ENCODE measurements at regions not wholly inside any gene's neighbourhood (a gene's known extent, or its start where the extent isn't known, plus 50 kb on each side); places are given as distances from the start of the nearest gene placed in this dataset.

GRCh38 chr2:120567128-120567527 is 168.5 kb upstream of the GLI2 start:
- peak; percentile 6 for ATAC-seq
- peak overlapping the region in 3 of 4 donors; percentile 34 to 67 (median 47) for H3K27ac ChIP-seq

GRCh38 chr2:120568089-120568974 is 167.3 kb upstream of the GLI2 start:
- Histone ChIP-seq H3K27ac (no peak overlapping the region), H3K36me3 (no peaks in the 10 kb centered on the region), H3K27me3 (no peaks in the 10 kb centered on the region), H3K4me3 (no peak overlapping the region), H3K4me1 (peaks cover 0 to 43% (median 10%) of the 10 kb centered on the region in 3 donors), H3K9me3 (no peaks in the 10 kb centered on the region)
- TF ChIP-seq EP300 (IDR thresholded peaks at IDR 0.05) (no peak), CTCF (IDR thresholded peaks at IDR 0.05) (no peak), POLR2AphosphoS5 (IDR thresholded peaks at IDR 0.05) (no peak), POLR2A (IDR thresholded peaks at IDR 0.05) (no peak)
- no peak for ATAC-seq
- WGBS, 2 donors (ENCODE audit: low coverage in 1 of 2): 81 to 83% methylated on average over 2 to 3 of the region's 10 CpGs

More at GRCh38 chr2:120567128-120567527, 168.5 kb upstream of the GLI2 start:
- Histone ChIP-seq H3K4me1 (peaks cover 0 to 43% (median 10%) of the 10 kb centered on the region in 3 donors), H3K9me3 (no peaks in the 10 kb centered on the region), H3K4me3 (no peak overlapping the region), H3K27me3 (no peaks in the 10 kb centered on the region), H3K36me3 (no peaks in the 10 kb centered on the region)
- no peak for TF ChIP-seq EP300 (IDR thresholded peaks at IDR 0.05)
- TF ChIP-seq CTCF (IDR thresholded peaks at IDR 0.05): no peak
- no peak for TF ChIP-seq POLR2AphosphoS5 (IDR thresholded peaks at IDR 0.05)
- no peak for TF ChIP-seq POLR2A (IDR thresholded peaks at IDR 0.05)
- WGBS, 2 donors (ENCODE audit: low coverage in 1 of 2): 80% methylated on average over 1 of the region's 2 CpGs; no CpG with 5 or more reads in 1 of the 2 donors

GRCh38 chr2:120568975-120569268 is 166.7 kb upstream of the GLI2 start:
- H3K27me3 ChIP-seq: no peaks in the 10 kb centered on the region
- TF ChIP-seq POLR2A (IDR thresholded peaks at IDR 0.05) (no peak), POLR2AphosphoS5 (IDR thresholded peaks at IDR 0.05) (no peak), CTCF (IDR thresholded peaks at IDR 0.05) (no peak), EP300 (IDR thresholded peaks at IDR 0.05) (no peak)
- H3K9me3 ChIP-seq: no peaks in the 10 kb centered on the region
- WGBS, 2 donors (ENCODE audit: low coverage in 1 of 2): 100% methylated on average over 2 of the region's 3 CpGs; no CpG with 5 or more reads in 1 of the 2 donors
- no peaks in the 10 kb centered on the region for H3K36me3 ChIP-seq
- H3K4me3 ChIP-seq: no peak overlapping the region
- H3K4me1 ChIP-seq: peaks cover 0 to 43% (median 10%) of the 10 kb centered on the region in 3 donors
- ATAC-seq: no peak
- no peak overlapping the region for H3K27ac ChIP-seq

GRCh38 chr2:120570001-120570400 is 165.7 kb upstream of the GLI2 start:
- WGBS, 2 donors (ENCODE audit: low coverage in 1 of 2): 95% methylated on average over 3 of the region's 12 CpGs; no CpG with 5 or more reads in 1 of the 2 donors
- H3K9me3 ChIP-seq: no peaks in the 10 kb centered on the region
- no peaks in the 10 kb centered on the region for H3K27me3 ChIP-seq
- no peak overlapping the region for H3K4me3 ChIP-seq
- no peak for ATAC-seq
- no peaks in the 10 kb centered on the region for H3K36me3 ChIP-seq
- H3K27ac ChIP-seq: no peak overlapping the region
- TF ChIP-seq CTCF (IDR thresholded peaks at IDR 0.05): no peak
- TF ChIP-seq EP300 (IDR thresholded peaks at IDR 0.05): no peak
- TF ChIP-seq POLR2AphosphoS5 (IDR thresholded peaks at IDR 0.05): no peak
- no peak for TF ChIP-seq POLR2A (IDR thresholded peaks at IDR 0.05)
- H3K4me1 ChIP-seq: peaks cover 0 to 37% (median 10%) of the 10 kb centered on the region in 3 donors

- TF ChIP-seq CTCF (IDR thresholded peaks at IDR 0.05): no peak
- no peak for TF ChIP-seq EP300 (IDR thresholded peaks at IDR 0.05)
- TF ChIP-seq POLR2A (IDR thresholded peaks at IDR 0.05): no peak
- TF ChIP-seq POLR2AphosphoS5 (IDR thresholded peaks at IDR 0.05): no peak
- H3K9me3 ChIP-seq: no peaks in the 10 kb centered on the region
- H3K36me3 ChIP-seq: no peaks in the 10 kb centered on the region
- WGBS, 2 donors (ENCODE audit: low coverage in 1 of 2): 92% methylated on average over 3 of the region's 7 CpGs; no CpG with 5 or more reads in 1 of the 2 donors
- no peak overlapping the region for H3K27ac ChIP-seq
- H3K27me3 ChIP-seq: no peaks in the 10 kb centered on the region
- H3K4me1 ChIP-seq: peaks cover 0 to 32% (median 10%) of the 10 kb centered on the region in 3 donors
- no peak for ATAC-seq
- H3K4me3 ChIP-seq: no peak overlapping the region
Observed at GRCh38 chr2:120570546-120570945, 165.1 kb upstream of the GLI2 start.

Measured in gastroesophageal sphincter (tissue), 4 donors.